Central memory CD8-positive, alpha-beta T cell (primary cell): ENCODE measurements at regions not wholly inside any gene's neighbourhood (a gene's known extent, or its start where the extent isn't known, plus 50 kb on each side); places are given as distances from the start of the nearest gene placed in this dataset.

Source experiments
- ATAC-seq: fragments of 150-1000 bp; cut with Tn5 transposase; replicated peaks from 2 replicates; pipeline ENCODE4 v1.10.0; 2022; ENCODE audit warnings: mild to moderate bottlenecking, moderate FRiP score, moderate number of reproducible peaks; ENCODE audit not compliant: poor library complexity, severe bottlenecking; ENCODE audit errors: extremely low read depth
- DNase-seq, 2 donors: peaks; one replicate each; pipeline ENCODE4 v3.0.0; 2021; ENCODE audit warnings: low spot score in 2 of 2
- H3K27ac Mint-ChIP-seq: one replicate; pipeline ENCODE4 v1.8.0; 2022; ENCODE audit warnings: low read depth, mild to moderate bottlenecking, moderate library complexity, mixed read lengths
- H3K27me3 Mint-ChIP-seq: one replicate; pipeline ENCODE4 v1.8.0; 2022; ENCODE audit warnings: mixed read lengths
- H3K36me3 Mint-ChIP-seq: one replicate; pipeline ENCODE4 v1.8.0; 2022; ENCODE audit warnings: mild to moderate bottlenecking, moderate library complexity, mixed read lengths; ENCODE audit not compliant: insufficient read depth
- H3K4me1 Mint-ChIP-seq: one replicate; pipeline ENCODE4 v1.8.0; 2022; ENCODE audit warnings: mixed read lengths
- H3K4me3 Mint-ChIP-seq: one replicate; pipeline ENCODE4 v1.8.0; 2022; ENCODE audit warnings: mild to moderate bottlenecking, moderate library complexity, mixed read lengths
- H3K9me3 Mint-ChIP-seq: one replicate; pipeline ENCODE4 v1.8.0; 2022; ENCODE audit warnings: mixed read lengths

- ATAC-seq: no peak
- Mint-ChIP-seq H3K4me1 (no peaks in the 10 kb centered on the region), H3K4me3 (no peak overlapping the region), H3K9me3 (no peaks in the 10 kb centered on the region), H3K36me3 (peaks cover 2% of the 10 kb centered on the region), H3K27ac (no peak overlapping the region), H3K27me3 (peaks cover 10% of the 10 kb centered on the region)
- no peak for DNase-seq
Measured at GRCh38 chr1:244937099-244937498, 72.8 kb upstream of the HNRNPU start.

DNA sequence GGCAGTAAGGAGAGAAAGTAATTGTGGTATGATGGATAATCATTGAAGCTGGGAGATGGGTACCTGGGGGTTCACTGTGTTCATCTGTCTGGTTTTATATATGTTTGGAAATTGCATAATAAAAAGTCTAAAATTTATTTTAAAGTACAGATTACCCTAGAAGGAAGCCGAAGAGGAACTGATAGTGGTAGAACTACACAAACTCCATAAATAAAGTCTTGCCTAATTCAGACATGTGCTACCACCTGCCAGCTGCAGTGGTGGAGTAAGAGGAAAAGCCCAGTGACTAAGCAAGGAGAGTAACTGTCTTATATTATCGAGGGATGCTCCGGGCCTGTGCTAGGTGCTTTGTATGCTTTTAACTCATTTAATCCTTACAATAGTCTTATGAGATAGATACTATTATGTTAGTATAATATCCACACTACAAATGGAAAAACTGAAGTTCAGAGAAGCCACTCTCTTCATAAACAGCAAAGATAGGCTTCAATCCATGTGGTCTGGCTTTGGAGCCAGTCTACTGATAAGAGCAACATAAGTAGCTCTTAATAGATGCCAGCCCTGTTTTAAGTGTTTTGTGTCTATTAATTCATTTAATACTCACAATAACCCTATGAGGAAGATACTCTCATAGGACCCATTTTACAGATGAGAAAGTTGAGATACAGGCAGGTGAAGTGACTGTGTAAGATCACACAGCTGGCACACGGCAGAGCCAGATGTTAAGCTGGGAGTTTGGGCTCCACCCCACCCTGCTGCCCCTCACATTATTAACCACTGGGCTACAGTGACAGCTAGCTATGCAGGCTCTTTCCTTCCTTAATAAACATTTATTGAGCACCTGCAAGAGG is 56.8 kb upstream of the HNRNPU start:
- Mint-ChIP-seq H3K27ac (peak overlapping the region; percentile 14), H3K36me3 (peaks cover 1% of the 10 kb centered on the region), H3K9me3 (no peaks in the 10 kb centered on the region), H3K27me3 (peaks cover 29% of the 10 kb centered on the region), H3K4me1 (peaks cover 17% of the 10 kb centered on the region), H3K4me3 (no peak overlapping the region)
- no peak for DNase-seq
- no peak for ATAC-seq

DNA sequence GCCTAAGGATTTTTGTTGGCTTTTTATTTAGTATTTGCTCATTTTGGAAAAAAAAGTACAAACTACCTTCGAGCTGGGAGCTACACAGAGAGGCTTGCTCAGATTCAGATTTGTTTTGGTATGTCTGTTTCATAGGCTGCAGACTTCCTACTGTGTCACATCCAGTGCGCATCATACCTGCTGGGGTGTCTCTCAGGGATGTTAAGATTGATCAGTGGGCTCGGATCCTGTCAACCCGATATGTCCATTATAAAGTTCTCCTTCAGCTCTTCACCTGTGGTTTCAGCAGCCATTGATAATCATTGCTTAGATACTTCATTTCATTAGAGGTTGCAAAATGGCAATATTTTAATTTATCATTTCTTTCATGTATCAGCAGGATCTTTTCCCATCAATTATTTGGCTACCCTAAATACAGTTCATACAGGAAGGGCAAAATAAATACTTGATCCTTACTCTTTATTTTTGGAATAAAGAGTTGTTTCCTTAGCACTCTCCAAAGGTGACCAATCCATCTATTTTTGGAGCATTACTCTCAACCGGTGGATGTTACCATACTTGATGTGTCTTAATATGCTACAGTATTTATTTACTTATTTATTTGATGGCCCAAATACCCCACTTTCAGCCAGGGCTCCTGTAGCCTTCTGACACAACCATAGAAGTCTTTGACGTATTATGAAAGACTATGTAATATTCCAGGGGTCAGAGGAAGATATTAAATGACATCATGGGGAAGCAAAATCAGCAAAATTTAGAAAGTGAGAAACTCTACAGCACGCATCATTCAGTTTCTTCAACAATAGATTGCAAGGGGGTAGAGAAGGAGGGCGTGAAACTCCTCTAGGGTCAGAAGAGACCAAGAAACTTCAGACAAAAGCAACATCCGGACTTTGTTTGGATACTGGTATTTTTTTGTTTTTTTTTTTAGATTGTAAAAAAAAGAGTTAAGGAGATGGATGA is 55.3 kb upstream of the HNRNPU start:
- H3K27ac Mint-ChIP-seq: no peak overlapping the region
- peaks cover 17% of the 10 kb centered on the region for H3K4me1 Mint-ChIP-seq
- H3K9me3 Mint-ChIP-seq: no peaks in the 10 kb centered on the region
- ATAC-seq (no peak), DNase-seq (no peak)
- H3K27me3 Mint-ChIP-seq: peaks cover 20% of the 10 kb centered on the region
- peak overlapping the region; percentile 88 for H3K4me3 Mint-ChIP-seq
- H3K36me3 Mint-ChIP-seq: peaks cover 1% of the 10 kb centered on the region

DNA sequence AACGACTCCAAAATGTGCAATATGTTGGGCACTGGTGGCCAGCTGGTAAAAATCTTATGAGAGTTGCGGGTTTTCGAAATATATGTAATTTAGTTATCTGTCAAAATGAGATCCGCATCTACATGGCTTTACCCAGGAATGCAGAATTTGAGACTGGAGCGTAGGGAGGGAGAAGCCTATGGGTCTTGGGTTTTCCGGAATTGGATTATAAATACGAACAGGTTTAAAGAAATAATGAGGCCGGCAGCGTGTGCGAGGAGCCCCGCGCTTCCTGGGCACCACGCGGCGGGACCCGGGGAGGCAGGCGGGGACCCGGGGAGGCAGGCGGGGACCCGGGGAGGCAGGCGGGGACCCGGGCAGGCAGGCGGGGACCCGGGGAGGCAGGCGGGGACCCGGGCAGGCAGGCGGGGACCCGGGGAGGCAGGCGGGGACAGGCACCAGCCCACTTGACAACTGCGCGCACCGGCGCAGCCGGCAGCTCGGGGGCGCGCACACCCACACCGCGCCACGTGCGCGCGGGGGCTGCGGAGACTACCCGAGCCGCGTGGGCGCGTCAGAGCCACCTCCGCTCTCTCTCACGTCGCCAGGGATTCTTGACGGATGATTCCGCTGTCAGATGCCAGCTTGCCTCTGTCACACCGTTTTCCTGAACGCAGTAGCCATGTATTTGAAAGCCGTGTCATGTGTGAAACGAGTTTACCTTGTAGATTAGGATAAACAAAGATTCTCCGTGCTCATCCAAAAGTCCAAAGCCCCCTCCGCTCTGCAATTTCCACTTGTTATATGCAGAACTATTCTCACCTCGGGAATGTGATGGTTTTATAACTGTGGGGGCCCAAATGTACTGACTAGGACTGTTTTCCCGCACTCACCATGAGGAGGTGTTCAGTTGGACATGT is 54.3 kb upstream of the HNRNPU start:
- Mint-ChIP-seq H3K27me3 (peaks cover 15% of the 10 kb centered on the region), H3K9me3 (no peaks in the 10 kb centered on the region), H3K4me3 (peak overlapping the region; percentile 88), H3K4me1 (peaks cover 17% of the 10 kb centered on the region), H3K36me3 (peaks cover 5% of the 10 kb centered on the region), H3K27ac (peak overlapping the region; percentile 78)
- peak; percentile 97 for ATAC-seq
- DNase-seq: peak; percentile 30 to 58

GRCh38 chr1:244917073-244917670 is 52.8 kb upstream of the HNRNPU start:
- H3K9me3 Mint-ChIP-seq: no peaks in the 10 kb centered on the region
- ATAC-seq (no peak), DNase-seq (no peak)
- H3K4me3 Mint-ChIP-seq: peak overlapping the region; percentile 88
- peaks cover 15% of the 10 kb centered on the region for H3K27me3 Mint-ChIP-seq
- H3K4me1 Mint-ChIP-seq: peaks cover 17% of the 10 kb centered on the region
- peaks cover 5% of the 10 kb centered on the region for H3K36me3 Mint-ChIP-seq
- no peak overlapping the region for H3K27ac Mint-ChIP-seq

DNA sequence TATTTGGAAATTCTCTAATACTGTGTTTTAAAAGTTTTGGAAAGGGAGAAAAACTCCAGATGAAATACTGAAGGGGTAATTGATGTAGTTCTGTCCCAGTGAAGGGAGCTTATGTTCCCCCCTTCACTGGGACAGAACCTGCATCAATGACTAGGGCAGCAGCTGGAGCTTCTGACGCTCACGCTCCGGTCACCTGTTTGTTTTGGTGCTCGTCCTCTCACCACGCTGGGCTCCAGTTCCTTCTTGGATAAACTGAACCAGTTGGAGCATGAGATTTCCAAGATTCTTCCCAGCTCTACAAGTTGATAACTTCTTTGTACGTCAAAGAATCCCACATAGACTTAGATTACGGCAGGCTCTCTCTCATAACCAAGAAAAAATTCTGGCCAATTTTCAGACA is 51.4 kb upstream of the HNRNPU start:
- peaks cover 5% of the 10 kb centered on the region for H3K36me3 Mint-ChIP-seq
- H3K4me3 Mint-ChIP-seq: no peak overlapping the region
- peaks cover 17% of the 10 kb centered on the region for H3K4me1 Mint-ChIP-seq
- H3K9me3 Mint-ChIP-seq: no peaks in the 10 kb centered on the region
- H3K27ac Mint-ChIP-seq: no peak overlapping the region
- H3K27me3 Mint-ChIP-seq: peaks cover 10% of the 10 kb centered on the region
- DNase-seq (no peak), ATAC-seq (no peak)

GRCh38 chr1:244914761-244915160 is 50.4 kb upstream of the HNRNPU start:
- no peak for ATAC-seq
- H3K27me3 Mint-ChIP-seq: peaks cover under 1% of the 10 kb centered on the region
- no peak for DNase-seq
- no peak overlapping the region for H3K4me3 Mint-ChIP-seq
- H3K4me1 Mint-ChIP-seq: peaks cover 17% of the 10 kb centered on the region
- H3K27ac Mint-ChIP-seq: no peak overlapping the region
- H3K9me3 Mint-ChIP-seq: no peaks in the 10 kb centered on the region
- H3K36me3 Mint-ChIP-seq: peaks cover 5% of the 10 kb centered on the region
